ENCODE measurements at regions not wholly inside any gene's neighbourhood (a gene's known extent, or its start where the extent isn't known, plus 50 kb on each side); places are given as distances from the start of the nearest gene placed in this dataset.

GRCh38 chr10:120286280-120286679 lies 170.7 kb upstream of the PLPP4 start:
- H3K4me3 ChIP-seq (ENCODE audit: low read depth, low read length): no peak overlapping the region
- no peak for TF ChIP-seq CTCF (IDR thresholded peaks at IDR 0.05; ENCODE audit: control insufficient read depth, extremely low read depth, insufficient read depth)
- no peak for DNase-seq (ENCODE audit: low read depth)

- H3K4me3 ChIP-seq (ENCODE audit: low read depth, low read length): no peak overlapping the region
- TF ChIP-seq CTCF (IDR thresholded peaks at IDR 0.05; ENCODE audit: control insufficient read depth, extremely low read depth, insufficient read depth): no peak
- DNase-seq (ENCODE audit: low read depth): no peak
These were observed 156.5 kb upstream of the PLPP4 start for GRCh38 chr10:120300513-120300912.

- DNase-seq (ENCODE audit: low read depth): no peak
- no peak for TF ChIP-seq CTCF (IDR thresholded peaks at IDR 0.05; ENCODE audit: control insufficient read depth, extremely low read depth, insufficient read depth)
- H3K4me3 ChIP-seq (ENCODE audit: low read depth, low read length): no peak overlapping the region
These were observed 148.4 kb upstream of the PLPP4 start for GRCh38 chr10:120308589-120308988.

GRCh38 chr10:120313715-120314114 lies 143.3 kb upstream of the PLPP4 start:
- H3K4me3 ChIP-seq (ENCODE audit: low read depth, low read length): no peak overlapping the region
- no peak for TF ChIP-seq CTCF (IDR thresholded peaks at IDR 0.05; ENCODE audit: control insufficient read depth, extremely low read depth, insufficient read depth)
- DNase-seq (ENCODE audit: low read depth): no peak

- TF ChIP-seq CTCF (IDR thresholded peaks at IDR 0.05; ENCODE audit: control insufficient read depth, extremely low read depth, insufficient read depth): no peak
- H3K4me3 ChIP-seq (ENCODE audit: low read depth, low read length): no peak overlapping the region
- DNase-seq (ENCODE audit: low read depth): no peak
These were observed 142.6 kb upstream of the PLPP4 start for GRCh38 chr10:120314442-120314841.

- TF ChIP-seq CTCF (IDR thresholded peaks at IDR 0.05; ENCODE audit: control insufficient read depth, extremely low read depth, insufficient read depth): no peak
- DNase-seq (ENCODE audit: low read depth): no peak
- no peak overlapping the region for H3K4me3 ChIP-seq (ENCODE audit: low read depth, low read length)
These were observed 138.2 kb upstream of the PLPP4 start for GRCh38 chr10:120318862-120319261.

- no peak for DNase-seq (ENCODE audit: low read depth)
- H3K4me3 ChIP-seq (ENCODE audit: low read depth, low read length): no peak overlapping the region
- TF ChIP-seq CTCF (IDR thresholded peaks at IDR 0.05; ENCODE audit: control insufficient read depth, extremely low read depth, insufficient read depth): no peak
These were observed 129.4 kb upstream of the PLPP4 start for GRCh38 chr10:120327675-120328074.
